ENCODE measurements at regions not wholly inside any gene's neighbourhood (a gene's known extent, or its start where the extent isn't known, plus 50 kb on each side); places are given as distances from the start of the nearest gene placed in this dataset.

- Histone ChIP-seq H3K27me3 (ENCODE audit: insufficient read depth, poor library complexity, severe bottlenecking) (no peaks in the 10 kb centered on the region), H3K9me3 (ENCODE audit: severe bottlenecking) (no peaks in the 10 kb centered on the region), H3K4me3 (ENCODE audit: severe bottlenecking) (no peak overlapping the region), H3K4me1 (ENCODE audit: insufficient read depth, poor library complexity, severe bottlenecking) (peaks cover 10% of the 10 kb centered on the region), H3K36me3 (ENCODE audit: low read depth) (no peaks in the 10 kb centered on the region), H3K27ac (ENCODE audit: poor library complexity, severe bottlenecking) (no peak overlapping the region)
- no peak for DNase-seq (ENCODE audit: low spot score)
- ATAC-seq (ENCODE audit: low read depth): no peak
- TF ChIP-seq CTCF (IDR thresholded peaks at IDR 0.05; ENCODE audit: poor library complexity, severe bottlenecking): no peak
These were observed 201.2 kb downstream of the OPA1 start for GRCh38 chr3:193794002-193794881.

GRCh38 chr3:193795062-193795690, 202.2 kb downstream of the OPA1 start:
- no peak for DNase-seq (ENCODE audit: low spot score)
- Histone ChIP-seq H3K4me3 (ENCODE audit: severe bottlenecking) (no peak overlapping the region), H3K4me1 (ENCODE audit: insufficient read depth, poor library complexity, severe bottlenecking) (peaks cover 10% of the 10 kb centered on the region), H3K9me3 (ENCODE audit: severe bottlenecking) (no peaks in the 10 kb centered on the region), H3K27ac (ENCODE audit: poor library complexity, severe bottlenecking) (no peak overlapping the region), H3K27me3 (ENCODE audit: insufficient read depth, poor library complexity, severe bottlenecking) (no peaks in the 10 kb centered on the region), H3K36me3 (ENCODE audit: low read depth) (no peaks in the 10 kb centered on the region)
- no peak for TF ChIP-seq CTCF (IDR thresholded peaks at IDR 0.05; ENCODE audit: poor library complexity, severe bottlenecking)
- no peak for ATAC-seq (ENCODE audit: low read depth)

GRCh38 chr3:193796089-193796488, 203.1 kb downstream of the OPA1 start:
- Histone ChIP-seq H3K27me3 (ENCODE audit: insufficient read depth, poor library complexity, severe bottlenecking) (no peaks in the 10 kb centered on the region), H3K27ac (ENCODE audit: poor library complexity, severe bottlenecking) (no peak overlapping the region), H3K36me3 (ENCODE audit: low read depth) (no peaks in the 10 kb centered on the region), H3K9me3 (ENCODE audit: severe bottlenecking) (no peaks in the 10 kb centered on the region), H3K4me1 (ENCODE audit: insufficient read depth, poor library complexity, severe bottlenecking) (peaks cover 8% of the 10 kb centered on the region), H3K4me3 (ENCODE audit: severe bottlenecking) (no peak overlapping the region)
- DNase-seq (ENCODE audit: low spot score): no peak
- ATAC-seq (ENCODE audit: low read depth): no peak; the same call in 2 of the 3 replicates
- TF ChIP-seq CTCF (IDR thresholded peaks at IDR 0.05; ENCODE audit: poor library complexity, severe bottlenecking): no peak

GRCh38 chr3:193797566-193797965, 204.6 kb downstream of the OPA1 start:
- Histone ChIP-seq H3K4me3 (ENCODE audit: severe bottlenecking) (no peak overlapping the region), H3K27ac (ENCODE audit: poor library complexity, severe bottlenecking) (no peak overlapping the region), H3K4me1 (ENCODE audit: insufficient read depth, poor library complexity, severe bottlenecking) (no peaks in the 10 kb centered on the region), H3K9me3 (ENCODE audit: severe bottlenecking) (no peaks in the 10 kb centered on the region), H3K36me3 (ENCODE audit: low read depth) (no peaks in the 10 kb centered on the region), H3K27me3 (ENCODE audit: insufficient read depth, poor library complexity, severe bottlenecking) (no peaks in the 10 kb centered on the region)
- DNase-seq (ENCODE audit: low spot score) (no peak), ATAC-seq (ENCODE audit: low read depth) (no peak)
- TF ChIP-seq CTCF (IDR thresholded peaks at IDR 0.05; ENCODE audit: poor library complexity, severe bottlenecking): no peak

GRCh38 chr3:193798051-193798450, 205.0 kb downstream of the OPA1 start:
- Histone ChIP-seq H3K9me3 (ENCODE audit: severe bottlenecking) (no peaks in the 10 kb centered on the region), H3K27me3 (ENCODE audit: insufficient read depth, poor library complexity, severe bottlenecking) (no peaks in the 10 kb centered on the region), H3K4me1 (ENCODE audit: insufficient read depth, poor library complexity, severe bottlenecking) (no peaks in the 10 kb centered on the region), H3K36me3 (ENCODE audit: low read depth) (no peaks in the 10 kb centered on the region), H3K4me3 (ENCODE audit: severe bottlenecking) (no peak overlapping the region), H3K27ac (ENCODE audit: poor library complexity, severe bottlenecking) (no peak overlapping the region)
- ATAC-seq (ENCODE audit: low read depth): no peak
- no peak for TF ChIP-seq CTCF (IDR thresholded peaks at IDR 0.05; ENCODE audit: poor library complexity, severe bottlenecking)
- no peak for DNase-seq (ENCODE audit: low spot score)

Data from RWPE2 (cell line).